ENCODE measurements at regions not wholly inside any gene's neighbourhood (a gene's known extent, or its start where the extent isn't known, plus 50 kb on each side); places are given as distances from the start of the nearest gene placed in this dataset.

GRCh38 chr4:136562834-136563233 is 969.5 kb downstream of the PCDH18 start:
- Histone ChIP-seq H4K20me1 (ENCODE audit: low read depth) (no peaks in the 10 kb centered on the region), H3K36me3 (no peaks in the 10 kb centered on the region), H3F3A (ENCODE audit: low read depth) (no peaks in the 10 kb centered on the region), H3K79me2 (ENCODE audit: low read depth) (no peaks in the 10 kb centered on the region), H3K4me3 (no peak overlapping the region), H3K4me2 (no peak overlapping the region), H3K9me3 (ENCODE audit: low read depth) (no peaks in the 10 kb centered on the region), H3K4me1 (no peaks in the 10 kb centered on the region), H3K27ac (no peak overlapping the region), H2AFZ (replicated peaks) (no peak overlapping the region), H3K9ac (no peak overlapping the region), H3K27me3 (no peaks in the 10 kb centered on the region)
- DNase-seq (ENCODE audit: low spot score): no peak
- H3K4me1 Mint-ChIP-seq: no peaks in the 10 kb centered on the region
- no peak overlapping the region for H3K27ac Mint-ChIP-seq
- H3K27me3 Mint-ChIP-seq (ENCODE audit: insufficient read depth, low read depth): no peaks in the 10 kb centered on the region
- no peaks in the 10 kb centered on the region for H3K9me3 Mint-ChIP-seq
- no peaks in the 10 kb centered on the region for H3K36me3 Mint-ChIP-seq
- H3K4me3 Mint-ChIP-seq: no peak overlapping the region
- TF ChIP-seq EZH2phosphoT487 (IDR thresholded peaks at IDR 0.05): no peak
- TF ChIP-seq CTCF (IDR thresholded peaks at IDR 0.05): no peak
- no peak for TF ChIP-seq EZH2 (IDR thresholded peaks at IDR 0.05)

GRCh38 chr4:136558940-136559494 is 973.3 kb downstream of the PCDH18 start:
- Histone ChIP-seq H3K27ac (no peak overlapping the region), H3K4me1 (no peaks in the 10 kb centered on the region), H2AFZ (replicated peaks) (no peak overlapping the region), H3K4me3 (no peak overlapping the region), H3K36me3 (no peaks in the 10 kb centered on the region), H3K27me3 (no peaks in the 10 kb centered on the region), H3K4me2 (no peak overlapping the region), H3K79me2 (ENCODE audit: low read depth) (no peaks in the 10 kb centered on the region), H3K9ac (no peak overlapping the region), H3K9me3 (ENCODE audit: low read depth) (no peaks in the 10 kb centered on the region), H4K20me1 (ENCODE audit: low read depth) (no peaks in the 10 kb centered on the region), H3F3A (ENCODE audit: low read depth) (no peaks in the 10 kb centered on the region)
- H3K4me3 Mint-ChIP-seq: no peak overlapping the region
- TF ChIP-seq EZH2phosphoT487 (IDR thresholded peaks at IDR 0.05): no peak
- TF ChIP-seq CTCF (IDR thresholded peaks at IDR 0.05): no peak
- TF ChIP-seq EZH2 (IDR thresholded peaks at IDR 0.05): no peak
- H3K27me3 Mint-ChIP-seq (ENCODE audit: insufficient read depth, low read depth): peaks cover 2% of the 10 kb centered on the region
- no peaks in the 10 kb centered on the region for H3K9me3 Mint-ChIP-seq
- H3K4me1 Mint-ChIP-seq: no peaks in the 10 kb centered on the region
- DNase-seq (ENCODE audit: low spot score): no peak
- no peak overlapping the region for H3K27ac Mint-ChIP-seq
- no peaks in the 10 kb centered on the region for H3K36me3 Mint-ChIP-seq

- no peaks in the 10 kb centered on the region for H3K79me2 ChIP-seq (ENCODE audit: low read depth)
- H3K27ac ChIP-seq: no peak overlapping the region
- no peaks in the 10 kb centered on the region for H4K20me1 ChIP-seq (ENCODE audit: low read depth)
- no peaks in the 10 kb centered on the region for H3K9me3 ChIP-seq (ENCODE audit: low read depth)
- no peak for DNase-seq (ENCODE audit: low spot score)
- H3K4me1 ChIP-seq: no peaks in the 10 kb centered on the region
- H3K4me3 Mint-ChIP-seq: no peak overlapping the region
- H3K4me1 Mint-ChIP-seq: no peaks in the 10 kb centered on the region
- no peaks in the 10 kb centered on the region for H3K9me3 Mint-ChIP-seq
- H3K27me3 Mint-ChIP-seq (ENCODE audit: insufficient read depth, low read depth): peaks cover 2% of the 10 kb centered on the region
- no peak overlapping the region for H3K27ac Mint-ChIP-seq
- TF ChIP-seq EZH2phosphoT487 (IDR thresholded peaks at IDR 0.05): no peak
- no peak for TF ChIP-seq CTCF (IDR thresholded peaks at IDR 0.05)
- no peak for TF ChIP-seq EZH2 (IDR thresholded peaks at IDR 0.05)
- H3K4me2 ChIP-seq: no peak overlapping the region
- no peak overlapping the region for H3K9ac ChIP-seq
- H3K27me3 ChIP-seq: no peaks in the 10 kb centered on the region
- no peaks in the 10 kb centered on the region for H3F3A ChIP-seq (ENCODE audit: low read depth)
- no peak overlapping the region for H3K4me3 ChIP-seq
- no peak overlapping the region for H2AFZ ChIP-seq (replicated peaks)
- H3K36me3 Mint-ChIP-seq: no peaks in the 10 kb centered on the region
- H3K36me3 ChIP-seq: no peaks in the 10 kb centered on the region
These were observed 974.9 kb downstream of the PCDH18 start for GRCh38 chr4:136557396-136557795.
